T47D (cell line): ENCODE measurements at regions not wholly inside any gene's neighbourhood (a gene's known extent, or its start where the extent isn't known, plus 50 kb on each side); places are given as distances from the start of the nearest gene placed in this dataset.

Source experiments
- DNase-seq, 2 experiments: peaks; one replicate each; pipeline versions ENCODE4 v3.0.0 to v3.0.0-alpha.2; 2011 to 2012; ENCODE audit warnings: low read depth in 1 of 2, low spot score in 1 of 2
- JUND ChIP-seq: IDR thresholded peaks from 2 replicates; pipeline ENCODE4 v1.6.1; 2012; ENCODE audit warnings: low read depth
- in situ Hi-C: cut with HindIII; loops from 2 replicates; pipeline ENCODE4 v1.10.0; 2016; ENCODE audit warnings: low sequenced_read_pairs, low pct_unique_long_range_greater_than_20kb

DNA sequence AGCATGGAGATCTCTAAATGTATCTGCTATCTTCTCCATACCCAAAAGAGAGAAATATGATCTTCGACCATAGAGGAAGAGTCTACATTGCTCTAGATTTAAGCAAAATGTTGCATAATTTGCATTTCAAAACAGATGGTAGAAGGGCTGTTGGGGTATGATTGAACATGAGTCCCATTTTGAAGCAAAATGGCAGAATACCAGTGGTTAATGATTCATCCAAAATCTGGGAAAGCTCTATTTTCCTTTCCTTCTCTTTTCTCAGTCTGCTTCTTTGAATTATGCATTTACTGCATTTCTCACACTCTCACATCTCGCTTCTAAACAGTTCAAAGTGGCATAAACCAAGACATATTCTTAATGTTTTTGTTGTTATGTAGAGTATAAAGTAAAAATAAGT lies 178.5 kb downstream of the MACC1 start:
- no peak for DNase-seq
- no peak for TF ChIP-seq JUND
- in situ Hi-C loops = no loop called here

DNA sequence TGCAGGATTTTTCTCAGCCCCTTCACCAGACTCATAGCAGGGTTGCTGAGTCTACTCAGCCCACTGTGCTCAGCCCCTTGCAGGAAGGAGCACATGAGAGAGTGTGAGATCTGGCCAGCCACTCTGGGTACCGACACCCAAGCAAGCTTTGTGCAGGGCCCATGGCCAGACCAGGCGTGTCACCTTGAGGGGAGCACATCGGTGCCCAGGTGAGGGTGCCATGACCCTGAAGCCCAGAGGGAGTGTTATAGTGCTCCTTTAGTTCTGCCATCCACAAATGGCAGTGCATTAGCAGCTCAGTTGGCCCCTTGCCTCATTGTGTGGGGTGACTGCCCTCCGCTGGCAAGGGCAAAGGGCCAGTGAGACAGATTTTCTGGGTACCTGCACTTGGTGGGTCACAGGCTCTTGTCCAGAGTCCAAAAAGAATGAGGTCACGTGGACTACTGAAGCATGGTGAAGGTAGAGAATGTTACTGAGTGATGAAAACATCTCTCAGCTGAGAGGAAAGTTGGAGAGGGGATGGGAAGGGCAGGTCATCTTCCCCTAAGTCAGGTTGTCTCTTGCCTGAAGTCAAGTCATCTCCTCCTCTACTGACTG lies 181.8 kb downstream of the MACC1 start:
- DNase-seq = no peak
- no peak for TF ChIP-seq JUND
- in situ Hi-C loops = no loop called here

DNA sequence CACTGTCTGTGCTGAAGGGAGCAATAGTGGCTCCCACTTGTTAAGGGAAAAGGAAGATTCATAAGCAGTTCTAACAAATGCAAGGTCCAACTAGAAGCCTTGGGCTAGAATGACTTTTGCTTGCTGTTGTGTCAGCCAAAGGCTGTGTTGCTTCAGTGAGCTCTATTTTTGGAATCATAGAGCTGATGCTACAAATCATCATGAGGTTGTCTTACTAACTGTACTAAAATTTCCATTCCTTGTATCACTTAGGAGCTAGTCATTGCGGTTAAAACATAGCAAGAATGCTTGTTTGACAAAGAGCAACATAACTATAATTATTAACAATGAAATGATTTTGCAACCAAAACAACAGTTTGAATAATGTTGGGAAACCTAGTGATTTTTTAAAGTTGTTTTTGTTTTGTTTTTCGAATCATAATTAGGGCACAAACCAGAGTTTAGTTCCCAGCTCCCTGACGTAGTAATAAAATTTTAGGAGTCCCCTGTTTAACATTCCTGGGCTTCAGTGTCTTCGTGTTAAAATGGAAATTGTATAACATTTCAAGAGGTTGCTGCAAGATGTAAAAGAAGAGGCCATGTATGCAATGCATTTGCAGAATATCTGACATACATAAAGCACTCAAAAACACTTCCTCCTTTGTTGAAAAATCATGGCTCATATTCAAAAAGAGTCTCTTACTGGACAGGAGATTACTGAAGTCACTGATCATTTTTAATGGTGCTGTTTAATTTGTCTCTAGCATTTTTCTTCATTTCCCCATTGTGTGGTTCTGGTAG lies 183.4 kb downstream of the MACC1 start:
- in situ Hi-C loops = no loop called here
- DNase-seq = no peak
- no peak for TF ChIP-seq JUND

DNA sequence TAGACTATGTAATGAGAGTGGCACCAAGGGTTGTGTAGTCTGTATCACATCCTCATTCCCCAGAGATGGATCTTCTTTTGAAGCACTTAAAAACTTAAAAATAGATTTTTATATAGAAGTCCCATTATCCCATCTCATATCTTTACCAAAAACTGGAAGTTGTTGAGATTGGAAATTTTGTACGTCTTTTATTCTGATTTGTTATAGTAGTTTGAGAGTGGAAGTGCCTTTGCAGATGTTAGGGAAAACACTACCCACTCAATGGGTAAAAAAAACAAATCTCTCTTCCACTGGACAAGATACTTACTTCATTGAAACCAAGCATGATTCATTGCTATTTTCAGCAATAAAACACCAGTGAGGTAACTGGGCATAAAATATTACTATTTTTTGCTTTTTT lies 184.4 kb downstream of the MACC1 start:
- no peak for DNase-seq
- in situ Hi-C loops = no loop called here
- no peak for TF ChIP-seq JUND

DNA sequence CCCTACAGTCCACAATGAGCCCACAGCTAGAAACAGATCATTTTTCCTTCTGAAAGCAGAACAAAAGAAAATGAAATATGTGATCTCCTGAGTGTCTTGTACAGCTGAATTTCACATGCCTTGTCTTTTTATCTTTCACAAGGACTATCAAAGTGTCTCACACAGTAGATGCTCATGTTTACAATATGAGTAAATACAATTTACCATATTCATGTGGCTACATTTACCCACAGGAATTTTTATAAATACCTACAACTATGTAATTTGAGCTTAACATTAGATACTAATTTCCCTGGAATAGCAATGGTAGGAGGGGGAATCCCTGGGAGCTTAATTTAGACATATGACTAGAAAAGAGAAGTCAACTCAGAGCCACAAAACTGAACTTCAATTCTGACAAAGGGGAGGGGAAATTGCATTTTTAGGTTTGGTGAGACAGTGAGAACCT lies 186.2 kb downstream of the MACC1 start:
- in situ Hi-C loops = no loop called here
- DNase-seq = no peak
- no peak for TF ChIP-seq JUND

DNA sequence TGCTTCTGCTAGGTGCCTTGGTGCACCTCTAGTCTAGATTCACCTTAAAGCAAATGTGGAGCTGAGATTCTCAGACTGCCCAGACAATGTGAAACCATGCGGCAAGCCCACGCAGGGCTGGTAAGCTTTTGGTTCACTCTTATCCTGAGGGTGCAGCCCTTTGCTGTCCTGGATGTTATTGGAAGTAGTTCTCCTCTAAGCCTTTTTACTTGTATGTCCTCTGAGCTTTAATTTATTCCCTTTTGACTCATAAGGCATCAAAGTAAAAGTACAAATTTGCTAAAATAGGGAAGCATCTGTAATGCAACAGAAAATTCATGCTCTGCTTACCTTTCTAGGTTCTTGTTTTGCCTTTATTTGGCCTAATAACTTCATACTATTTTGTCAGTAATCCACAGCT lies 186.8 kb downstream of the MACC1 start:
- DNase-seq = no peak
- in situ Hi-C loops = no loop called here
- TF ChIP-seq JUND = no peak

DNA sequence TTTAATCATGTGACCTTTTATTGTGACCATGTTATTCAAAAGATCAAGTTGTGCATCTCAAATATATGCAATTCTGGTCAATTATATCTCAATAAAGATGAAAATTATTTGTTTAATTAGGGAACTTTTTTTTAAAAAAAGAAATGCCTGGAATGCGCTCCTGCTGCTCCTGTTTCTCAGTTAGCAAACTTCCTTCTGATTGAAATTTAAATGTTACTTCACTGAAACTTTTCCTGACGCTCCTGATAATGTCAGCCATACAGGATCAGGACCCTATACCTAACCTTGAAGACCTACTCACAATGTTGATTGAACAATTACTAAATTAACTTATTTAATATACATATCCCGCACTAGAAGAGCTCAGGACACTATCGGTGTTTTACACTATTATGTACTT lies 190.4 kb downstream of the MACC1 start:
- no peak for DNase-seq
- in situ Hi-C loops = no loop called here
- no peak for TF ChIP-seq JUND

DNA sequence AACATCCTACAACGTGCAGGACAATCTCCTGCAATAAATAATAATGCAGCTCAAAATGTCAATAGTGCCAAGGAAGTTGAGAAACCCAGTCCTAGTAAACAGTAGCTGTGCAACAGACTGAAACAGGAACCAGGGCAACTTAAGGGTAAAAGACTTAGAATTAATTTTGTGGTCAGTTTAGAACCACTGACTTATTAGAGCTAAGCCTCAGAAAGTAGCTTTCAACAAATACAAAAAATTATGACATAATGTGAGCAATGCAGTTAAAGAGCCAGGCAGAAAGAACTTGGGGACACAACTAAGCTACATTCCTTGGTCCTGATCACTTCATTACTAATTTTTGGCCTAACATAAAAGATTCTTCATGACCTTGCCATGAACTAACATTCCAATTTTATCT lies 195.4 kb downstream of the MACC1 start:
- in situ Hi-C loops = no loop called here
- TF ChIP-seq JUND = no peak
- DNase-seq = no peak

DNA sequence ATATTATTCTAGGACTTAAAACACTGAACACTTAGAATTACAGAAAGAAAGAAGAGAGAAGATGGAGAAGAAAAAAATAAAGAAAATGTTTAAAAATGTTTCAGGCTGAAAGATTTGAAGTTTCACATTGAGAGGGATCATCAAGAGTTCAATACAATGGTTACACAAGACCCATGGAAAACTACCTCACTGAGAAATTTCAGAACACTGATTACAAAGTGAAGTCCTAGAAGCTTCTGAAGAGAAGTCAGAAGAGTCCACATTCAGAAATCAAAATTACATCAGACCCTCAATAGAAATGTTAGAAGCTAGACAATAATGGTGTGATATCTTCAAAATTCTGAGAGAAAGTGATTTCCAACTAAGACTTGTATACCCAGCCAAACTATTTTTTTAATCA lies 196.1 kb downstream of the MACC1 start:
- in situ Hi-C loops = no loop called here
- DNase-seq = no peak
- TF ChIP-seq JUND = no peak

DNA sequence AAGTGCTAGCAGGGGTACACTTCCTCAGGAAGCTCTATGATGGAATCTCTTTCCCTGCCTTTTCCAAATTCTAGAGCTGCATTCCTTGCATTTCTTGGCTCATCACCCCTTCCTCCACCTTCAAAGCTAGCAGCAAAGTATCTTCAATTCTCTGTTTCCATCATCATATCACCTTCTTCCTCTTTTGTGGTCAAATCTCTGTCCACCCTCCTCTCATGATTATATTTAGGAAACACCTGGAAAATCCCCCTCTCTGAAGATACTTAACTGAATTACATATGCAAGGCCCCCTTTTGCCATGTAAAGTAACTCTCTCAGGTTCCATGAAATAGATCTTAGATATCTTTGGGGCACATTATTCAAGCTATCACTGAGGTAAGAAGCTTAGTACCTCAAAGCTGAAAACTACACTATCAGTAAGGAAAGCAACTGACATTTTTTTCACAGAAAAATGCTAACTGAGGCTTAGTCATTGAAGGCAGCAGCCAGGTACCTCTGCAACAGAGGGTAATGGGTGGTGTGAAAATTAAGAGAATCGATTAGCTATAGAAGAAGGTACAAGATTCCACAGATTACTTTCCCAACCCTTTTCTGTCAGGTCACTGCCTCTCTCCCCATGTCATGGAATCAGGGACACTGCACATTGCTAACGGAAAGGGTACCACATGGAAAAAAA lies 197.3 kb downstream of the MACC1 start:
- no peak for DNase-seq
- TF ChIP-seq JUND = no peak
- in situ Hi-C loops = no loop called here

DNA sequence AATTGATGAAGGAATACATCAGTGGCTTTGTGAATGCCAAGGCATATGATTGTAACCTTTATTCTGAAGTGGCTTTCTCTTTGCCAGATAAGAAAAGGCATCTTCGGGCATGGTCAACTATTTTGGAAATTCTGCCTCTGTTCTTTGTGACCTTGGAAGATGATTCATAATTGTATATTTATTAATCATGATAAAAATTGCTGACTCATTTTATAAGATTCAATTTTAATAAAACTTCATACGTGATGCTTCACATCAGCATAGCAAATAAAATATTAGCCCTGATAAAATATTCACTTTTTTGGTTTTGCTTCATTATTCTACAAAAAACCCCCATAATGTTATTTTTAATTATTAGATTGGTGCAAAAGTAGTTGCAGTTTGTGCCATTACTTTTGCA lies 200.5 kb downstream of the MACC1 start:
- in situ Hi-C loops = no loop called here
- DNase-seq = no peak
- no peak for TF ChIP-seq JUND

DNA sequence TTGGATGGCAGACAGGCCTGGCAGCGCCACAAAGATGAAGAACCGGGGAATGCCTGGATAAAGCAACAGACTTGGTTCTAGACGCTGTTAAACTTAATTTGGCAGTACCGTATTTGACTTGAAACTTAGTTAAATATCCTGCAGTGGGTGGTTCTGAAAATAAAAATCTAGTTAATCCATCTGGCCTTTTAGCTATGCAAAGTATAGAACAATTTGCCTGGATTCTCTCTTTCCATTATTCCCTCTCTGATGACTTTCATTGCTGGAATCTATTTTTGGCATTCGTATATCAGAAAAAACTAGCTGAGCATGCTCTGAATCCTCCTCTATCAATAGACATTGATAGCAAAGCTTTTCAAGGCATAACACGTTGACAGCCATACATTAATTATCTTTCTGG lies 203.6 kb downstream of the MACC1 start:
- DNase-seq = no peak
- no peak for TF ChIP-seq JUND
- in situ Hi-C loops = no loop called here

DNA sequence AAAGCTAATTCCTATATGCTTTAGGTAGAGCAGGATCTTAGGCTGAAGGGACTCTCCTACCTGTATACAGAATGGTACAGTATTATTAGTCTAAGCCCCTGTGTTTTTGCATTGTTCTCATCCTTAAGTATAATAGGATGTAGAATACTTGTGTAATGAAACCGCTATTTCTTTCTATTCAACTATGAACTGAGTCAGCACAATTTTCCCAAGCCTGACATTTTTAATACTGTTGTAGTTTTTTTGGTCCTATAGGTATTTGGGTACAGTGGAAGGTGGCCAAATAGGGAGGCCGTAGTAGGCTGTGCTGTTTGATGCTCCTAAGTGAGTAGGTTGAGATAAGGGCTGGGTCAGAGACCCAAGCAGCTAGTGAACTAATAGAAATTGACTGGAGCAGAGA lies 205.1 kb downstream of the MACC1 start:
- TF ChIP-seq JUND = no peak
- in situ Hi-C loops = no loop called here
- no peak for DNase-seq
